Keratinocyte (primary cell): ENCODE measurements at regions not wholly inside any gene's neighbourhood (a gene's known extent, or its start where the extent isn't known, plus 50 kb on each side); places are given as distances from the start of the nearest gene placed in this dataset.
"Not testable (repeated sequence)": the region's sequence is repeated elsewhere in the genome, so short reads cannot be mapped to it uniquely, and the experiment has no call there.

Experiments used
- CTCF ChIP-seq, 3 experiments: IDR thresholded peaks in 1 of 3; conservative IDR thresholded peaks in 1 of 3; optimal IDR thresholded peaks in 1 of 3; 2 replicates in 2 of 3; 3 replicates in 1 of 3; pipeline versions ENCODE3 to v1.5.1; 2011; ENCODE audit warnings: low read length in 3 of 3, mild to moderate bottlenecking in 3 of 3, moderate library complexity in 2 of 3, control low read depth in 1 of 3, inconsistent platforms in 1 of 3; ENCODE audit not compliant: insufficient read depth in 2 of 3; ENCODE audit errors: extremely low read depth in 1 of 3
- EZH2 ChIP-seq: IDR thresholded peaks from one replicate; pipeline ENCODE4 v1.6.1; 2012; ENCODE audit warnings: inconsistent platforms, mild to moderate bottlenecking, low read length, moderate library complexity

GRCh38 chr2:34142531-34143008 is 543.5 kb upstream of the FAM98A start:
- not testable (repeated sequence) for TF ChIP-seq CTCF (optimal IDR thresholded peaks at IDR 0.05 in 1 of 3, IDR thresholded peaks at IDR 0.05 in 1 of 3, conservative IDR thresholded peaks at IDR 0.05 in 1 of 3; ENCODE audit: extremely low read depth in 1 of 3, insufficient read depth in 2 of 3, low read length in 3 of 3); EZH2
